OCI-LY1 (cell line): ENCODE measurements at regions not wholly inside any gene's neighbourhood (a gene's known extent, or its start where the extent isn't known, plus 50 kb on each side); places are given as distances from the start of the nearest gene placed in this dataset.
A peak's percentile ranks its signal among the peaks of the same experiment; 100 is the strongest.
"Not testable (repeated sequence)": the region's sequence is repeated elsewhere in the genome, so short reads cannot be mapped to it uniquely, and the experiment has no call there.

Experiments used
- H2AFZ ChIP-seq: fragments of 200-600 bp; sonication (generic), shearing (Covaris generic); 2 replicates; pipeline ENCODE4 v1.6.0; 2014; ENCODE audit warnings: antibody characterized with exemption, mild to moderate bottlenecking, low read length
- H3F3A ChIP-seq: fragments of 200-600 bp; sonication (generic), shearing (Covaris generic); 2 replicates; pipeline ENCODE4 v1.6.0; 2014; ENCODE audit warnings: mild to moderate bottlenecking, antibody characterized with exemption, low read length, moderate library complexity; ENCODE audit not compliant: insufficient read depth
- H3K27ac ChIP-seq: fragments of 200-600 bp; sonication (generic); 2 replicates; pipeline ENCODE4 v1.5.1; 2014; ENCODE audit warnings: low read length, mixed run types, mild to moderate bottlenecking, low read depth; ENCODE audit not compliant: poor library complexity, severe bottlenecking
- H3K27me3 ChIP-seq: fragments of 200-600 bp; sonication (generic); 2 replicates; pipeline ENCODE4 v1.6.0; 2014; ENCODE audit warnings: antibody characterized with exemption, mild to moderate bottlenecking, low read length, moderate library complexity; ENCODE audit not compliant: insufficient read depth
- H3K36me3 ChIP-seq: fragments of 200-600 bp; sonication (generic); 2 replicates; pipeline ENCODE4 v1.6.1; 2014; ENCODE audit warnings: mild to moderate bottlenecking, antibody characterized with exemption, low read length, moderate library complexity, mixed read lengths; ENCODE audit not compliant: insufficient read depth
- H3K4me1 ChIP-seq: fragments of 200-600 bp; sonication (generic); 2 replicates; pipeline ENCODE4 v1.5.1; 2014; ENCODE audit warnings: mild to moderate bottlenecking, low read length, moderate library complexity; ENCODE audit not compliant: insufficient read depth, severe bottlenecking
- H3K4me2 ChIP-seq: fragments of 200-600 bp; sonication (generic), shearing (Covaris generic); 2 replicates; pipeline ENCODE4 v1.6.1; 2014; ENCODE audit warnings: low read length
- H3K4me3 ChIP-seq: fragments of 200-600 bp; sonication (generic); 2 replicates; pipeline ENCODE4 v1.5.1; 2014; ENCODE audit warnings: low read length, low read depth, mild to moderate bottlenecking, mixed read lengths; ENCODE audit not compliant: poor library complexity, severe bottlenecking
- H3K79me2 ChIP-seq: fragments of 200-600 bp; shearing (Covaris generic); 2 replicates; pipeline ENCODE4 v1.6.1; 2016; ENCODE audit warnings: mixed run types, low read length, mixed read lengths; ENCODE audit not compliant: insufficient read depth
- H3K9ac ChIP-seq: fragments of 200-600 bp; sonication (generic), shearing (Covaris generic); 2 replicates; pipeline ENCODE4 v1.6.1; 2014; ENCODE audit warnings: mild to moderate bottlenecking, low read length, mixed read lengths
- H3K9me2 ChIP-seq: fragments of 200-600 bp; sonication (generic), shearing (Covaris generic); 2 replicates; pipeline ENCODE4 v1.6.1; 2014; ENCODE audit warnings: low read depth, mild to moderate bottlenecking, low read length, mixed read lengths
- H3K9me3 ChIP-seq: fragments of 200-600 bp; shearing (Covaris generic); 2 replicates; pipeline ENCODE4 v1.6.1; 2014; ENCODE audit warnings: low read length, mixed read lengths
- H4K20me1 ChIP-seq: fragments of 200-600 bp; sonication (generic), shearing (Covaris generic); 2 replicates; pipeline ENCODE4 v1.6.0; 2016; ENCODE audit warnings: mild to moderate bottlenecking, low read length; ENCODE audit not compliant: insufficient read depth
- CTCF ChIP-seq: fragments of 200-600 bp; sonication (generic), shearing (Covaris generic); IDR thresholded peaks from 2 replicates; pipeline ENCODE4 v1.5.1; 2017; ENCODE audit warnings: mild to moderate bottlenecking, antibody characterized with exemption, low read length, moderate library complexity, mixed read lengths
- EZH2 ChIP-seq: fragments of 200-600 bp; sonication (generic), shearing (Covaris generic); IDR thresholded peaks from 2 replicates; pipeline ENCODE4 v1.8.0; 2017; ENCODE audit warnings: borderline replicate concordance, mixed run types, mild to moderate bottlenecking, antibody characterized with exemption, low read length, moderate library complexity, mixed read lengths

DNA sequence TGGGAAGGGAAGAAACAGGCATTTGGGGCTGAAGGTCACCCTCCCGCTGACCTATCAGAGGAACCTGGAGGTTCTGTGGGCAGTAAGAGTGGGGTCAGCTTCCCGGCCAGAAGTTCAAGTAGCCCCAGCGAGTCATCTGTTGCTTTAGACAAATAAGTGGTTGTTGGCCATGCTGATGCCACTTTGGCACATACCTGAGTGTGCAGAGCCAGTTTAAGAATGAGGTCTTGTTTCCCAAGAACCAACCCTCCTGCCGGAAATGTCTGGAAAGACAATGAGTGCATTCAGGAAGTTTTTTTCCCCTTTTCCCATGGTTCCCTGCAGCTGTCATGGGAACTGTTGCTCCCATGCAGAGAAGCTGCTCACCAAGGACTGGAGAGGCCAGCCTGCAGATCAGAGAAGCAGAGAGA lies 166.7 kb downstream of the ZNF621 start:
- H3K36me3 ChIP-seq, result no peaks in the 10 kb centered on the region
- no peaks in the 10 kb centered on the region for H3F3A ChIP-seq
- H3K9ac ChIP-seq, result no peak overlapping the region
- H3K4me3 ChIP-seq, result no peak overlapping the region
- H3K4me2 ChIP-seq, result no peak overlapping the region
- H3K27ac ChIP-seq, result no peak overlapping the region
- H3K4me1 ChIP-seq, result no peaks in the 10 kb centered on the region
- no peak for TF ChIP-seq CTCF
- no peak for TF ChIP-seq EZH2
- H3K27me3 ChIP-seq, result no peaks in the 10 kb centered on the region
- no peak overlapping the region for H2AFZ ChIP-seq
- H3K9me2 ChIP-seq, result no peaks in the 10 kb centered on the region
- H4K20me1 ChIP-seq, result no peaks in the 10 kb centered on the region
- H3K79me2 ChIP-seq, result no peaks in the 10 kb centered on the region
- H3K9me3 ChIP-seq, result no peaks in the 10 kb centered on the region

DNA sequence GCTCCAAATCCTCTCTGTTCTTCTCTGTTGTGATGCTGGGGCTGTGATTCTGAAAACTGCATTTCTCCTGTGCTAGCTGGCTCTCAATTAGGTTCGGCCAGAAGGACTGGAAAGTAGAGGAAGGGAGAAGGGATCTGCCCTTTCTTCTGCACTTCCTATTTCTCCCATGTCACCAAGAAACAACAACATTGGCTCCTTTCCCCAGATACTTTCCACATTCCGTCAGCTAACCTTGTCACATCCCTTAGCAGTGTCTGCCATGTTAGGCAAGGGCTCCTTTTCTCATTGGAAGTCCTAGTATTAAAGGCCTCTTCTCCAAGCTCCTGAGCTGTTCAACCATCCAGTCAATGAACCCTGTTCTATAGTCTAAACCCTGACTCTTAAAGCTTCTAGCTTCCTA lies 171.1 kb downstream of the ZNF621 start:
- Histone ChIP-seq H3K9me3 (peaks cover 1% of the 10 kb centered on the region; the same call in 1 of the 2 replicates), H3F3A (no peaks in the 10 kb centered on the region), H3K4me3 (no peak overlapping the region), H3K27me3 (no peaks in the 10 kb centered on the region), H3K36me3 (no peaks in the 10 kb centered on the region), H2AFZ (no peak overlapping the region), H3K27ac (no peak overlapping the region), H3K4me2 (no peak overlapping the region), H4K20me1 (no peaks in the 10 kb centered on the region), H3K9me2 (no peaks in the 10 kb centered on the region), H3K9ac (no peak overlapping the region), H3K4me1 (peaks cover 13% of the 10 kb centered on the region), H3K79me2 (no peaks in the 10 kb centered on the region)
- no peak for TF ChIP-seq EZH2
- TF ChIP-seq CTCF, result no peak

GRCh38 chr3:40698611-40699010 lies 173.9 kb downstream of the ZNF621 start:
- Histone ChIP-seq H3K27ac (peak overlapping the region; percentile 16), H3K4me1 (peaks cover 13% of the 10 kb centered on the region)
- not testable (repeated sequence) for H3K9me2 ChIP-seq, H3F3A ChIP-seq, H3K36me3 ChIP-seq, H4K20me1 ChIP-seq, H3K9ac ChIP-seq, H3K9me3 ChIP-seq, H3K79me2 ChIP-seq, H3K27me3 ChIP-seq, H2AFZ ChIP-seq, H3K4me3 ChIP-seq, H3K4me2 ChIP-seq

- no peak overlapping the region for H2AFZ ChIP-seq
- no peaks in the 10 kb centered on the region for H3K36me3 ChIP-seq
- no peak overlapping the region for H3K4me2 ChIP-seq
- no peaks in the 10 kb centered on the region for H4K20me1 ChIP-seq
- H3K79me2 ChIP-seq, result no peaks in the 10 kb centered on the region
- H3K9me3 ChIP-seq, result peaks cover 4% of the 10 kb centered on the region; the same call in 1 of the 2 replicates
- H3K9ac ChIP-seq, result no peak overlapping the region
- H3K9me2 ChIP-seq, result no peaks in the 10 kb centered on the region
- no peaks in the 10 kb centered on the region for H3K27me3 ChIP-seq
- TF ChIP-seq CTCF (no peak), EZH2 (no peak)
- no peak overlapping the region for H3K27ac ChIP-seq
- no peaks in the 10 kb centered on the region for H3F3A ChIP-seq
- H3K4me1 ChIP-seq, result peaks cover 13% of the 10 kb centered on the region
- no peak overlapping the region for H3K4me3 ChIP-seq
Measured at GRCh38 chr3:40701016-40701588, 176.3 kb downstream of the ZNF621 start.
